HAP-1 (cell line): ENCODE measurements at regions not wholly inside any gene's neighbourhood (a gene's known extent, or its start where the extent isn't known, plus 50 kb on each side); places are given as distances from the start of the nearest gene placed in this dataset.
A peak's percentile ranks its signal among the peaks of the same experiment; 100 is the strongest.

Source experiments
- DNase-seq, 2 experiments: peaks; one replicate each; pipeline ENCODE4 v3.0.0-alpha.2; 2016 to 2020; ENCODE audit warnings: low spot score in 2 of 2
- H3K27me3 ChIP-seq: fragments of 250-450 bp; sonication (Bioruptor Pico); 2 replicates; pipeline ENCODE4 v1.5.1; 2020; ENCODE audit warnings: low read depth, mild to moderate bottlenecking, moderate library complexity
- H3K36me3 ChIP-seq: fragments of 250-450 bp; sonication (Bioruptor Pico); replicated peaks from 2 replicates; pipeline ENCODE4 v1.5.1; 2020; ENCODE audit warnings: mild to moderate bottlenecking
- H3K4me1 ChIP-seq: fragments of 250-450 bp; sonication (Bioruptor Pico); 2 replicates; pipeline ENCODE4 v1.5.1; 2020; ENCODE audit warnings: mild to moderate bottlenecking
- H3K4me3 ChIP-seq: fragments of 250-450 bp; sonication (Bioruptor Pico); 2 replicates; pipeline ENCODE4 v1.5.1; 2020; ENCODE audit warnings: mild to moderate bottlenecking, moderate library complexity
- H3K9me3 ChIP-seq: fragments of 250-450 bp; sonication (Bioruptor Pico); 2 replicates; pipeline ENCODE4 v1.5.1; 2020; ENCODE audit warnings: mild to moderate bottlenecking, moderate library complexity
- in situ Hi-C: fragments of 300-500 bp; cut with MboI; formaldehyde crosslinking; loops from 3 replicates; pipeline ENCODE4 v1.14.3; 2020; ENCODE audit warnings: low sequenced_read_pairs, inconsistent platforms, mixed read lengths

DNA sequence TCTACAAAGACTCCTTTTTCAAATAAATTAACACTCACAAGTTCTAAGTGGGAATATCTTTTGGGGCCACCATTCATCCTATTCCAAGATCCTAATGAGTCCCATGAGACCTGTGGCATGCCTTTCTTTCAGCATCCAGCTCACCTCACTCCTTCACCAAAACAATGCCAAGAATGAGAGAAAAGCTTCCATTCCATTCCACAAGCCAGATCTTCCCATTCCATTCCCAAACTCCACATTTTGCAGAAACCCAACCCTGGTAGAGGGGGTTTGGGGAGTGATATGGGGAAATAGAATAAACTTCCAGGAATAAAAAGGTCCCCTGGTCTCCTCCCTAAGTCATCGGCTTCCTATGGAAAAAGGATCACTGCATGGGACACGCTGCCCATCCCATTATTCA is 392.2 kb downstream of the NPIPA8 start:
- in situ Hi-C loops = no loop called here
- no peak for DNase-seq
- Histone ChIP-seq H3K9me3 (no peaks in the 10 kb centered on the region), H3K4me3 (no peak overlapping the region), H3K27me3 (no peaks in the 10 kb centered on the region), H3K36me3 (no peaks in the 10 kb centered on the region), H3K4me1 (no peaks in the 10 kb centered on the region)

DNA sequence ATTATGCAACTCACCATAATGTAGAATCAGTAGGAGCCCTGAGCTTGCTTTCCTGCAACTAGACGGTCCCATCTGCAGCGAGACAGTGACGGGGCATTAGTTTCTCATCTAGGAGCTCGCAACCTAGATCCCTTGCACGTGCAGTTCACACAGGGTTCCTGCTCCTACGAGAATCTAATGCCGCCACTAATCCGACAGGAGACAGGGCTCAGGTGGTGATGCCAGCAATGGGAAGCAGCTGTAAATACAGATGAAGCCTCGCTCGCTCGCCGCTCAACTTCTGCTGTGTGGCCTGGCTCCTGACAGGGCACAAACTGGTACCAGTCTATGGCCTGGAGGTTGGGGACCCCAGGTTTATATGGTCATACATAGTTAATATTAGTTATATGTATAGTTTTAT is 394.5 kb downstream of the NPIPA8 start:
- no peaks in the 10 kb centered on the region for H3K4me1 ChIP-seq
- no peak overlapping the region for H3K4me3 ChIP-seq
- no peaks in the 10 kb centered on the region for H3K27me3 ChIP-seq
- H3K36me3 ChIP-seq = no peaks in the 10 kb centered on the region
- in situ Hi-C loops = no loop called here
- no peaks in the 10 kb centered on the region for H3K9me3 ChIP-seq
- no peak for DNase-seq

DNA sequence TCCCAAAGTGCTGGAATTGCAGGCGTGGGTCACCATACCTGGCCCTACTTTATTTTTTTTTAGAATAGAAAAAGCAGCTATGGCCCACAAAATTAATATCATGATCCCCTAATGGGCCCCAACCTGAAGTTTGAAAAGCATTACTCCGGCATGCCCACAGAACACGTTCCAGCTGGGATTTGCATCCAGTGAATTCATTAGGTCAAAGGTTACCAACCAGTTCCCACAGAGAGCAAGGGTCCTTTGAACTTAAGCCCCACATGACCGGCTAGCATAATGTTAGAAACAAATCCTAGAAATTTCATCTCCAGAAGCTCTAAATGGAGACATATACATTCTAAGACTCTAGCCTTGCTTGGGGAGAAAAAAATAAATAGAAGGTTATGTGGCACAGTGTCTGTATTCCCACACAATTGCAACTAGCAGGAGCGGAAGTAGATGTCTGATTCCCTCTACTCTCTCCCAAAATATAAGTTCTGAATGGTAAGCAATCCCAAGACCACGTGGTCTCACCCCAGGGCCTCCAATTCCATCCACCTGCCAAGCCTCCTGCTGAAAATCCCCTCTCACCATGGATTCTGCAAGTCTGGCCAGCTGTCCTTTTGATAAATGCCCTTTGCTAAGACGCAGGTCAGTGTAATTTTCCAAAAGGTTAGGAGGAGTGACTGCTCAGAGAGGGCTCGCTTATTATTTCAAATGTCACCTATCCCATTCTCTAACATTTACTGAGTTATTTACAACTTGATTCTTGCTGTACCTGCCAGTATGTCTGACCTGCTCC is 395.8 kb downstream of the NPIPA8 start:
- Histone ChIP-seq H3K36me3 (no peaks in the 10 kb centered on the region), H3K27me3 (no peaks in the 10 kb centered on the region), H3K9me3 (no peaks in the 10 kb centered on the region), H3K4me3 (no peak overlapping the region), H3K4me1 (no peaks in the 10 kb centered on the region)
- no peak for DNase-seq
- in situ Hi-C loops = no loop called here

DNA sequence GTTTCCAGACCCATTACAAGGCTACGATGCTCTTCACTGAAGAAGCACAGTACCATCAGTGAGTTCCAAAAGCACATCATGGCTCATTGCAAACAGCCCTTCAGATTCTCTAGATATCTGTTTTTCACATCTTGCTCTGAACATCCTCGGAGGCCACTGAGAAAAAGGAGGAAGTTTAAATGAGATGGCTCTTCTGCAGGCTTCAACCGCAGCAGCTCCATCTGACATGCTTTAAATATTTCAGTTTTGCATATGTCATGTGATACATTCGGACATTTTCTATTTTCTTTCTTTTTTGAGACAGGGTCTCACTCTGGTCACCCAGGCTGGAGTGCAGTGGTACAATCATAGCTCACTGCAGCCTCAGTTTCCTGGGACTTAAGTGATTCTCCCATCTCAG is 396.8 kb downstream of the NPIPA8 start:
- no peaks in the 10 kb centered on the region for H3K4me1 ChIP-seq
- no peaks in the 10 kb centered on the region for H3K9me3 ChIP-seq
- H3K27me3 ChIP-seq = no peaks in the 10 kb centered on the region
- DNase-seq = no peak
- H3K36me3 ChIP-seq = no peaks in the 10 kb centered on the region
- no peak overlapping the region for H3K4me3 ChIP-seq
- in situ Hi-C loops = no loop called here

DNA sequence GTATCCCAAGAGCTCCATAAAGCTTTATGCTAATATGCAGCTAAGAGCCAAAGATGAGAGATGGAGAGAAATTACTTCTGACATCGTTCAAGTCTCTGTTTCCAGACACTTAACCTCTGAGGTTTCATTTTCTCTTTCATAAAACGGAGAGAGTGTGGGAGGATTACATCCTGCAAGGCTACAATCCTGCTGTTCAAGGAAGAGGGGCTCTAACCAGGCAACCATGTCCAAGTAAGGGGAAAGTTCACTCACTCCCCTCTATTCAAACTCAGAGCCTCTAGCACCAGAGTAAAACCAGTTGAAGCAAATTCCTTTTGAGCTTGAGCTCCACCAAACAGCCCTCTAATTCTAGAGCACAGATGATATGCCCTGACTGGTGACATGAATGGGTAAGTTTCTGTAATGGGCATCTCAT is 397.4 kb downstream of the NPIPA8 start:
- no peaks in the 10 kb centered on the region for H3K9me3 ChIP-seq
- no peak for DNase-seq
- H3K27me3 ChIP-seq = no peaks in the 10 kb centered on the region
- H3K4me1 ChIP-seq = no peaks in the 10 kb centered on the region
- in situ Hi-C loops = no loop called here
- H3K36me3 ChIP-seq = no peaks in the 10 kb centered on the region
- H3K4me3 ChIP-seq = no peak overlapping the region

DNA sequence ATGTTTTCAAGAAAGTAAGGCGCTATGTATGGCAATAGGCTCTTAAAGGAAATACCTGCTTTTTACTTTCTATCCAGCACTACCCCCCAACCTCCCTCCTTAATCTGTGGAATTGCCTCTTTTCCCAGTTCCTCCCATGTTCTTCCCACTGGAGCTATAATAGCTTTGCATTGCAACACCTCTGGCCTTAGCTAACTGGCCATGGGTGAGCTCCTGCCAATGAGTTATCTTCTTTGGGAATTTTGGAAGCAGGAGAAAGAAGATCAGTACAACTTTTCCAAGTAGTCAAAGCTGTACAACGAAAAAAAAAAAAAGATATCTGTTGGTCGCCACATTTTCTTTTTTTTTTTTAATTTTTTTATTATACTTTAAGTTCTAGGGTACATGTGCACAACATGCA is 398.0 kb downstream of the NPIPA8 start:
- Histone ChIP-seq H3K4me3 (no peak overlapping the region), H3K9me3 (no peaks in the 10 kb centered on the region), H3K36me3 (no peaks in the 10 kb centered on the region), H3K27me3 (no peaks in the 10 kb centered on the region), H3K4me1 (no peaks in the 10 kb centered on the region)
- no peak for DNase-seq
- in situ Hi-C loops = no loop called here

DNA sequence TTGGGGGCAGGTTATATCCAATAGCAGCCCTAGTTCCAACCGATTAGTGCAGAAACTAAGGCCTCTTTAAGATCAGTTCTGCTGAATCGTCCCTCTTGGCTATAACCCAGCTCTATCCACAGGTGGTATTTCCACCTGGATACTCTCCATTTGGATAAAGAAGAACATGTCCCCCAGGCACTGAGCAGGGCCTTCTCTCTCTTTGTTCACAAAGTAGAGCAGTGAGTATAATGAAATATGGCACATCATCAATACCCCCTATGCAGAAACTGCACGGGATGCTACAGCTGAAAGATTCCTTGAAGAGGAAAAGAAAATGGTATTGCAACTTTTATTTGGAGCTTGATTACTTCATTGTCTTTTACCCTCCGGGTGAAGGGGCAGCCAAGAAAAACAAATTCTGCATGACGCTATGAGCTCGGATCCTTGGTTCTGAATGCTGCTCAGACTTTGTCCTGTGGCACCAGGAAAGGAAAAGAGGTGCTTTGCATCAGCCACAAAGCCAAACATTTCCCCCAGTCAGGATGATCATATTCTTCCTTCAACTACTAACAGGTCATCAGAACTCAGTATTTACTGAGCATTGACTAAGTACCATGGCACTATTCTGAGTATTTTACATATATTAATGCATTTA is 399.7 kb downstream of the NPIPA8 start:
- Histone ChIP-seq H3K27me3 (no peaks in the 10 kb centered on the region), H3K9me3 (no peaks in the 10 kb centered on the region), H3K4me3 (no peak overlapping the region), H3K4me1 (no peaks in the 10 kb centered on the region), H3K36me3 (no peaks in the 10 kb centered on the region)
- DNase-seq = no peak
- in situ Hi-C loops = no loop called here

DNA sequence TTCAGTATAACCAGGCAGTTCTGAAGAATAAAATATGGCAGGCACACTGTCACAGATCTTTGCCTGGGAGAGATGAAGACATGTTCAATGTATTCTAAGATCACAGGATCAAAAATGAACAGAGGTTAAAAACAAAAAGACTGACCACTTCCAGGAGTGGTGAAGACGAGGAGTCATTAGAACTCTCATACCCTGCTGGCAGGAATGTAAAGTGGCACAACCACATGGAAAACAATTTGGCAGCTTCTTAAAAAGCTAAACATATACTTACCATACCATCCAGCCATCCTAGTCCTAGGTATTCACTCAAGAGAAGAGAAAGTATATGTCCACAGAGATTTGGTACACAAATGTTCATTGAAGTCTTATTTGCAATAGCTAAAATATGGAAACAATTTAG is 406.3 kb downstream of the NPIPA8 start:
- no peaks in the 10 kb centered on the region for H3K27me3 ChIP-seq
- no peaks in the 10 kb centered on the region for H3K9me3 ChIP-seq
- H3K36me3 ChIP-seq = no peaks in the 10 kb centered on the region
- no peak overlapping the region for H3K4me3 ChIP-seq
- no peak for DNase-seq
- in situ Hi-C loops = no loop called here
- no peaks in the 10 kb centered on the region for H3K4me1 ChIP-seq

DNA sequence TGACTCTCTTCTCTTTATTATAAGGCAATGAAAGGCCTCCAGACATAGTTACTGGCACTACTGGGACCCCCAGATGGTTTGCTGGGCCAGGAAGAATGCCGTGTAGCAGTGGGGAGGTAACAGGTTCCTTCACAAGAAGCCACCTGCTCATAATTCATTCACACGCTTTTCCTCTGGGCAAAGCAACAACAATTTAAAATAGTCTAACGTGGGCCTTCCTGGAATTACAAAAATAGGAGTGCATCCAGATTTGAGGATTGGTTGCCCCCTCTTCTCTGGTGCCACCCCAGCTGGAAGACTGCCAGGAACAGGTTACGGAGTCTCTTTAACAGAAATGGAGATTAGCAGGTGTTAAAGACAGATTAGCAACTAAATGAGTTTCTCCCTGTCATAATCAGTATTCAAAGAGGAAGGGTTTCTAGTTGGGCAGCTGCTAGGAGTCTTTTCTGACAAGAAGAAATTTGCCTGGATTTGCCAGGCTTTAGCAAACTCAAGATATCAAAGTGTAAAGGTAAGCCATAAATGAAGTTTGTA is 409.6 kb downstream of the NPIPA8 start:
- Histone ChIP-seq H3K4me1 (no peaks in the 10 kb centered on the region), H3K4me3 (no peak overlapping the region), H3K36me3 (no peaks in the 10 kb centered on the region), H3K9me3 (no peaks in the 10 kb centered on the region), H3K27me3 (no peaks in the 10 kb centered on the region)
- in situ Hi-C loops = no loop called here
- no peak for DNase-seq

DNA sequence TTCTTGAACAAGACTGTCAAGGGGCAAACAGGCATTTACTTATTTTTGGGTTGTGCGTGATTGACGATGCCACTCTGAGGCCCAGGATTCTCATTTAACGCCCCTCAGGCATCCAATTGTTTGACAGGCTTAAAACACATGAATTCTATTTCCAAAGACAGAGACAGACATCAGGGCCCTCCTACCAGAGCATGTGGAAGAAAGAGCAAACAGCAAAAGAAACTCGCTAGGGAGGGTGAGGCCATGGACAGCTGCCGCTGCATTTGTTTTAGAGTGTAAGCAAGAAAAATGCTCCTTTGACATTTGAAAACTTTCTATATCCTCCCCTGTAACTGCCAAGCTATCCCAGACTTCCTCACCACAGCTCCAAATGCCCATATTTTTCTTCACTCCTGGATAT is 410.1 kb downstream of the NPIPA8 start:
- Histone ChIP-seq H3K4me3 (no peak overlapping the region), H3K27me3 (no peaks in the 10 kb centered on the region), H3K36me3 (no peaks in the 10 kb centered on the region), H3K4me1 (no peaks in the 10 kb centered on the region), H3K9me3 (no peaks in the 10 kb centered on the region)
- in situ Hi-C loops = no loop called here
- no peak for DNase-seq

DNA sequence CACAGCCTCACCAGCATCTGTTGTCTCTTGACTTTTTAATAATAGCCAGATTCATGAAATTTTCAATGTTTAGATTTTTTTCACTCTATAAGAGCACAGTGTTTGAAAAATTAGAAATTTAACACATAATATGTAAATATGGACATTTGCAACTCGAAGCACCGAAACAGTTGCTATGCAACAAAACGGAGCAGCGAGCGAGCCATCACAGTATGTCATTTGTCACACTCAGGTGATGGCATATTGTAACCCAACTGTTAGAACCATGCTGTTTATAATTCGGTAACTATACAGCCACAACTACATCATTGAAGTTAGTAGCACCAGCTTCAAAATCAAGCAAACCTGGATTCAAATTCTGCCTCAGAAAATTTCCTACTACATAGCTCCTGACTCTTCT is 410.8 kb downstream of the NPIPA8 start:
- H3K4me3 ChIP-seq = no peak overlapping the region
- in situ Hi-C loops = no loop called here
- H3K36me3 ChIP-seq = no peaks in the 10 kb centered on the region
- H3K4me1 ChIP-seq = no peaks in the 10 kb centered on the region
- no peaks in the 10 kb centered on the region for H3K27me3 ChIP-seq
- no peaks in the 10 kb centered on the region for H3K9me3 ChIP-seq
- DNase-seq = no peak

DNA sequence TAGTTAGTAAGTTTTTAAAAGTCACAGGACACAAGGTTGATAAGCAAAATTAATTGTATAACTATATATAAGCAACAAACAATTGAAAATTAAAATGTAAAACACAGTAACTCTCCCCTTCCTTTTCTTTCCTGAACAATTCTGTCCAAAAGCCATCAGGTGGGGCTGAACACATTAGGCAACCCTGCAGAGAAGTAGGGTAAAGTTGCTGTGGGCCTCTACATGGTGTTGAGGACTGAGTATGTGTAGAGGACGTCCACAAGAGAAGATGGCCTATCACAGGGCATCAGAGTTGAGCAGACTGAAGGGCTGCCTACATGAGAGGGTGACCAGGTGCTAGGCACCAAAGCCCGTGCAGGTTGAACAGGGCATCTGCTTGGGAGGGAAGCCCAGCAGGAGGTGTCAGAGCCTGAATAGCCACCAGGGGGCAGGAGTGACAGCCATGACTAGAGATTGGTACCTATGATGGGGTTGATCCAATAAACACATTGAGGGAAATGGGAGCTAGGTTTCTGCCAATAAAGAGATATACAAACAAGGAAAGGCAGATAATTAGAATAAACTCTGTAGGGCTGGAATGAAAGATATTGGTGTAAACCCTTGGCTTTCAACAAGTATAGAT is 415.1 kb downstream of the NPIPA8 start:
- Histone ChIP-seq H3K27me3 (no peaks in the 10 kb centered on the region), H3K4me3 (no peak overlapping the region), H3K4me1 (no peaks in the 10 kb centered on the region), H3K9me3 (no peaks in the 10 kb centered on the region), H3K36me3 (no peaks in the 10 kb centered on the region)
- in situ Hi-C loops = no loop called here
- peak; percentile 6 to 50 for DNase-seq

DNA sequence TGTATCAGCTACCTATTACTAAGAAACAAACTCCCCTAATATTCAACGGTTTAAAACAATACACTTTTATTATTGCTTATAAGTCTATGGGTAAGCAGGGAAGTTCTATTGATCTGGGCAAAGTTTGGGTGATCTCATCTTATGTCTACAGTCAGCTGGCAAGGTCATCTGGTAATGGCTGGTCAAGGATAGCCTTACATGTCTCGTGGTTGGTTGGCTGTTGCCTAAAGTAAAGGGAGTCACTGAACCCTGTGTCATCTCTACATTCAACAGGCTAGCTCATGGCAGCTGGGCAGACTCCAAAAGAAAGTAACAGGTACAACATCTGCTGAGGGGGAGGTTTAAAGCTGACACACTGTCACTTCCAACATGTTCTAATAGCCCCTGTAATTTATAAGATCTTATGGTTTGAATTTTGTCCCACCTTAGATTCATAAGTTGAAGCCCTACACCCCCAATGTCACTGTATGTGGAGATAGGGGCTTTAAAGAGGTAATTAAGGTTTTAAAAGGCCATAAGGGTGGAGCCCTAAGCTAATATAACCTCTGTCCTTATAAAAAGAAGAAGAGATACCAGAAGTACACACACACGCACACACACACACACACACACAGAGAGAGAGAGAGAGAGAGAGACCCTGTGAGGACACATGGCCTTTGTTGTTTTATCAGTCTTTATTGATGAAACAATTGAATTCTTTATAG is 419.1 kb downstream of the NPIPA8 start:
- Histone ChIP-seq H3K27me3 (no peaks in the 10 kb centered on the region), H3K4me1 (no peaks in the 10 kb centered on the region), H3K4me3 (no peak overlapping the region), H3K9me3 (no peaks in the 10 kb centered on the region), H3K36me3 (no peaks in the 10 kb centered on the region)
- DNase-seq = no peak
- in situ Hi-C loops = no loop called here

DNA sequence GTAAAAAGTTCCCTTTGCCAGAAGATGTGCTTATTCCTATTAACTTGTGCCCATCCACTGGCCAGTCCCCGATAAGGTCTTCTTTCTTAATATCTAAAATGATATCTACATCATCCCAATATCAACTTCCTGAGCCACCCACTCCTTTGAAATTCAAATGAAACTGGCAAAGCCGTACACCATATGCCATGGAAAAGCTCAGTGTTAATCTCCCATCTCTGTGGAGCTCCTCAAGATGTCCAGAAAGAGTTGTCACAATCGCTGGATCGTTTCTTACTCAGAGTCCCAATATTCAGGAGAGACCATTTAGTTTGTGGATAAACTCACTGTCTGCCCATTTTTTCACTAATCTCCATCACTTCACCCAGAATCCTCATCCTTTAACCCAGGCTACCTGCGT is 420.7 kb downstream of the NPIPA8 start:
- in situ Hi-C loops = no loop called here
- H3K4me1 ChIP-seq = no peaks in the 10 kb centered on the region
- no peaks in the 10 kb centered on the region for H3K9me3 ChIP-seq
- H3K4me3 ChIP-seq = no peak overlapping the region
- no peaks in the 10 kb centered on the region for H3K36me3 ChIP-seq
- H3K27me3 ChIP-seq = no peaks in the 10 kb centered on the region
- no peak for DNase-seq
